ENCODE measurements at regions not wholly inside any gene's neighbourhood (a gene's known extent, or its start where the extent isn't known, plus 50 kb on each side); places are given as distances from the start of the nearest gene placed in this dataset.

DNA sequence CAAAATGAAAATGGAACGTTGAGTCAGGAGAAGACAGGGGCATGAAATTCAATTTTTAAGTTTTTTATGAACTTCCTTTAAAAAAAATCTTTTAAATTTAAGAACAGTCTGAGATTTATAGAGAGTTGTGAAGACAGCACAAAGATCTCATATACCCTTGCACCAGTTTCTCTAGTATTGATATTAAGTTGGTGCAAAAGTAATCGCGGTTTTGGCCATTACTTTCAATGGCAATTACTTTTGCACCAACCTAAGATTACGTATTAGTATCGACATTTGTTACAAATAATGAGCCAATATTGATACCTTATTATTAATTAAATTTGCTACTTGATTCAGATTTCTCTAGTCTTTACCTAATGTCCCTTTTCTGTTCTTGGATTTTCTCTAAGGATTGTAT lies 684.4 kb upstream of the CDH8 start:
- TF ChIP-seq TCF7L2 (IDR thresholded peaks at IDR 0.05; ENCODE audit: low read depth, low read length) (no peak), POLR2AphosphoS5 (IDR thresholded peaks at IDR 0.05; ENCODE audit: low read depth, low read length) (no peak), SIN3A (IDR thresholded peaks at IDR 0.05; ENCODE audit: borderline replicate concordance, insufficient read depth, low read depth, low read length) (no peak)
- TF ChIP-seq, protein P1, sequence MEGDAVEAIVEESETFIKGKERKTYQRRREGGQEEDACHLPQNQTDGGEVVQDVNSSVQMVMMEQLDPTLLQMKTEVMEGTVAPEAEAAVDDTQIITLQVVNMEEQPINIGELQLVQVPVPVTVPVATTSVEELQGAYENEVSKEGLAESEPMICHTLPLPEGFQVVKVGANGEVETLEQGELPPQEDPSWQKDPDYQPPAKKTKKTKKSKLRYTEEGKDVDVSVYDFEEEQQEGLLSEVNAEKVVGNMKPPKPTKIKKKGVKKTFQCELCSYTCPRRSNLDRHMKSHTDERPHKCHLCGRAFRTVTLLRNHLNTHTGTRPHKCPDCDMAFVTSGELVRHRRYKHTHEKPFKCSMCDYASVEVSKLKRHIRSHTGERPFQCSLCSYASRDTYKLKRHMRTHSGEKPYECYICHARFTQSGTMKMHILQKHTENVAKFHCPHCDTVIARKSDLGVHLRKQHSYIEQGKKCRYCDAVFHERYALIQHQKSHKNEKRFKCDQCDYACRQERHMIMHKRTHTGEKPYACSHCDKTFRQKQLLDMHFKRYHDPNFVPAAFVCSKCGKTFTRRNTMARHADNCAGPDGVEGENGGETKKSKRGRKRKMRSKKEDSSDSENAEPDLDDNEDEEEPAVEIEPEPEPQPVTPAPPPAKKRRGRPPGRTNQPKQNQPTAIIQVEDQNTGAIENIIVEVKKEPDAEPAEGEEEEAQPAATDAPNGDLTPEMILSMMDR (IDR thresholded peaks at IDR 0.05): no peak
- TF ChIP-seq, protein P2, sequence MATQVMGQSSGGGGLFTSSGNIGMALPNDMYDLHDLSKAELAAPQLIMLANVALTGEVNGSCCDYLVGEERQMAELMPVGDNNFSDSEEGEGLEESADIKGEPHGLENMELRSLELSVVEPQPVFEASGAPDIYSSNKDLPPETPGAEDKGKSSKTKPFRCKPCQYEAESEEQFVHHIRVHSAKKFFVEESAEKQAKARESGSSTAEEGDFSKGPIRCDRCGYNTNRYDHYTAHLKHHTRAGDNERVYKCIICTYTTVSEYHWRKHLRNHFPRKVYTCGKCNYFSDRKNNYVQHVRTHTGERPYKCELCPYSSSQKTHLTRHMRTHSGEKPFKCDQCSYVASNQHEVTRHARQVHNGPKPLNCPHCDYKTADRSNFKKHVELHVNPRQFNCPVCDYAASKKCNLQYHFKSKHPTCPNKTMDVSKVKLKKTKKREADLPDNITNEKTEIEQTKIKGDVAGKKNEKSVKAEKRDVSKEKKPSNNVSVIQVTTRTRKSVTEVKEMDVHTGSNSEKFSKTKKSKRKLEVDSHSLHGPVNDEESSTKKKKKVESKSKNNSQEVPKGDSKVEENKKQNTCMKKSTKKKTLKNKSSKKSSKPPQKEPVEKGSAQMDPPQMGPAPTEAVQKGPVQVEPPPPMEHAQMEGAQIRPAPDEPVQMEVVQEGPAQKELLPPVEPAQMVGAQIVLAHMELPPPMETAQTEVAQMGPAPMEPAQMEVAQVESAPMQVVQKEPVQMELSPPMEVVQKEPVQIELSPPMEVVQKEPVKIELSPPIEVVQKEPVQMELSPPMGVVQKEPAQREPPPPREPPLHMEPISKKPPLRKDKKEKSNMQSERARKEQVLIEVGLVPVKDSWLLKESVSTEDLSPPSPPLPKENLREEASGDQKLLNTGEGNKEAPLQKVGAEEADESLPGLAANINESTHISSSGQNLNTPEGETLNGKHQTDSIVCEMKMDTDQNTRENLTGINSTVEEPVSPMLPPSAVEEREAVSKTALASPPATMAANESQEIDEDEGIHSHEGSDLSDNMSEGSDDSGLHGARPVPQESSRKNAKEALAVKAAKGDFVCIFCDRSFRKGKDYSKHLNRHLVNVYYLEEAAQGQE (IDR thresholded peaks at IDR 0.05; ENCODE audit: insufficient read depth in 1 of 2, low read depth in 2 of 2, low read length in 1 of 2): no peak
